CD4-positive, alpha-beta T cell treated with Interleukin-1 beta for 1 hour (primary cell): ENCODE measurements at regions not wholly inside any gene's neighbourhood (a gene's known extent, or its start where the extent isn't known, plus 50 kb on each side); places are given as distances from the start of the nearest gene placed in this dataset.
A peak's percentile ranks its signal among the peaks of the same experiment; 100 is the strongest.
"Not testable (repeated sequence)": the region's sequence is repeated elsewhere in the genome, so short reads cannot be mapped to it uniquely, and the experiment has no call there.

Experiments
- DNase-seq, 2 donors: peaks; one replicate each; pipeline ENCODE4 v3.0.0-alpha.2; 2020 to 2022

GRCh38 chr4:141347684-141348083 is 127.0 kb downstream of the ZNF330 start:
- DNase-seq: no peak

GRCh38 chr4:141348125-141348524 is 127.4 kb downstream of the ZNF330 start:
- DNase-seq: peak in 1 of 2 donors; percentile 47

- no peak for DNase-seq
Measured at GRCh38 chr4:141348573-141348972, 127.9 kb downstream of the ZNF330 start.

- no peak for DNase-seq
Measured at GRCh38 chr4:141349236-141349635, 128.5 kb downstream of the ZNF330 start.

GRCh38 chr4:141350122-141350905 is 129.6 kb downstream of the ZNF330 start:
- no peak for DNase-seq

- DNase-seq: no peak
Measured at GRCh38 chr4:141352331-141352730, 131.6 kb downstream of the ZNF330 start.

GRCh38 chr4:141352909-141353525 is 132.3 kb downstream of the ZNF330 start:
- DNase-seq: peak in 1 of 2 donors; percentile 3

- DNase-seq: no peak
Measured at GRCh38 chr4:141356321-141356962, 135.7 kb downstream of the ZNF330 start.

- DNase-seq: no peak
Measured at GRCh38 chr4:141356963-141357335, 136.3 kb downstream of the ZNF330 start.

GRCh38 chr4:141368241-141368640 is 147.5 kb downstream of the ZNF330 start:
- not testable (repeated sequence) for DNase-seq

GRCh38 chr4:141371206-141371605 is 150.5 kb downstream of the ZNF330 start:
- DNase-seq: no peak

- no peak for DNase-seq
Measured at GRCh38 chr4:141375855-141376254, 155.2 kb downstream of the ZNF330 start.

GRCh38 chr4:141376769-141377168 is 156.1 kb downstream of the ZNF330 start:
- DNase-seq: no peak

- DNase-seq: no peak
Measured at GRCh38 chr4:141387299-141387698, 166.6 kb downstream of the ZNF330 start.

- DNase-seq: no peak
Measured at GRCh38 chr4:141388481-141388880, 167.8 kb downstream of the ZNF330 start.

GRCh38 chr4:141389649-141390048 is 169.0 kb downstream of the ZNF330 start:
- no peak for DNase-seq

- DNase-seq: no peak
Measured at GRCh38 chr4:141390571-141390970, 169.9 kb downstream of the ZNF330 start.

GRCh38 chr4:141391293-141391692 is 170.6 kb downstream of the ZNF330 start:
- no peak for DNase-seq

- DNase-seq: no peak
Measured at GRCh38 chr4:141391771-141392170, 171.1 kb downstream of the ZNF330 start.

GRCh38 chr4:141395246-141395830 is 174.6 kb downstream of the ZNF330 start:
- no peak for DNase-seq

- DNase-seq: no peak
Measured at GRCh38 chr4:141395919-141396318, 175.2 kb downstream of the ZNF330 start.

- no peak for DNase-seq
Measured at GRCh38 chr4:141402712-141403111, 182.0 kb downstream of the ZNF330 start.

- DNase-seq: no peak
Measured at GRCh38 chr4:141403782-141404181, 183.1 kb downstream of the ZNF330 start.

- DNase-seq: no peak
Measured at GRCh38 chr4:141406237-141406636, 185.5 kb downstream of the ZNF330 start.
